Karpas-422 (cell line): ENCODE measurements at regions not wholly inside any gene's neighbourhood (a gene's known extent, or its start where the extent isn't known, plus 50 kb on each side); places are given as distances from the start of the nearest gene placed in this dataset.

Experiments
- DNase-seq: peaks from one replicate; pipeline ENCODE4 v3.0.0-alpha.2; 2015
- H2AFZ ChIP-seq: fragments of 200-600 bp; sonication (generic); 2 replicates; pipeline ENCODE4 v1.6.1; 2014; ENCODE audit warnings: antibody characterized with exemption, low read length, mixed read lengths
- H3K27ac ChIP-seq: fragments of 200-600 bp; sonication (generic); 2 replicates; pipeline ENCODE4 v1.5.1; 2014; ENCODE audit warnings: mild to moderate bottlenecking, low read length, moderate library complexity
- H3K27me3 ChIP-seq: fragments of 200-600 bp; sonication (generic); 2 replicates; pipeline ENCODE4 v1.6.1; 2014; ENCODE audit warnings: low read length, mixed read lengths
- H3K36me3 ChIP-seq: fragments of 200-600 bp; sonication (generic); 2 replicates; pipeline ENCODE4 v1.6.1; 2014; ENCODE audit warnings: low read length, mixed read lengths; ENCODE audit not compliant: insufficient read depth
- H3K4me1 ChIP-seq: fragments of 200-600 bp; sonication (generic); 2 replicates; pipeline ENCODE4 v1.6.1; 2014; ENCODE audit warnings: mild to moderate bottlenecking, low read length, mixed read lengths
- H3K4me2 ChIP-seq: fragments of 200-600 bp; sonication (generic); 2 replicates; pipeline ENCODE4 v1.6.1; 2014; ENCODE audit warnings: low read length, low read depth, mild to moderate bottlenecking; ENCODE audit not compliant: poor library complexity, severe bottlenecking
- H3K4me3 ChIP-seq: fragments of 200-600 bp; sonication (generic); 2 replicates; pipeline ENCODE4 v1.5.1; 2014; ENCODE audit warnings: mild to moderate bottlenecking, antibody characterized with exemption, low read length, mixed read lengths
- H3K79me2 ChIP-seq: fragments of 200-600 bp; sonication (generic); 2 replicates; pipeline ENCODE4 v1.6.1; 2014; ENCODE audit warnings: mild to moderate bottlenecking, low read length, mixed read lengths
- H3K9ac ChIP-seq: fragments of 200-600 bp; sonication (generic); 2 replicates; pipeline ENCODE4 v1.6.0; 2014; ENCODE audit warnings: low read length
- H3K9me2 ChIP-seq: fragments of 200-600 bp; sonication (generic), shearing (Covaris generic); replicated peaks from 2 replicates; pipeline ENCODE4 v1.6.0; 2014; ENCODE audit warnings: mild to moderate bottlenecking, low read length, moderate library complexity; ENCODE audit not compliant: insufficient read depth
- H3K9me3 ChIP-seq: fragments of 300-700, 200-600 bp; sonication (generic); 2 replicates; pipeline ENCODE4 v1.6.1; 2014; ENCODE audit warnings: low read length, mixed read lengths
- H4K20me1 ChIP-seq: fragments of 200-600 bp; sonication (generic); 2 replicates; pipeline ENCODE4 v1.6.1; 2014; ENCODE audit warnings: mild to moderate bottlenecking, antibody characterized with exemption, low read length, low read depth; ENCODE audit not compliant: insufficient read depth

DNA sequence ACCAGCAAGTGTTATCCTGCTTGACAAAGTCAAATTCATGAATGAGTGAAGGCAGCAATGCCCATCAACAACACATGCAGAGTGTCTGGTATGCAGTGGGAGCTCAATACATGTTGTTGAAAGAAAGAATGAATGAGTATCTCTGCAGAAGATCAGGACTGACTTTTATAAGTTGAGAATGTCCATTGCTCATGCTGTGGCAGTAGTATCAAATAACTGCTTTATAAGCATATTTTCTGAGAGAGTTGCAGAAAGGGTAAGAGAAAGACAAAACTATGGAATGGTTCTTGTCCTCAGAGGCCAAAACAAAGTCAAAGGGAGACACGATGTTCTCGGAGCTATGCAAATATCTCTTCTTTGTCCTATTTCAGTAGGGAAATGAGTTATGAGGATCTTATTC, 288.7 kb downstream of the LMX1A start:
- no peak overlapping the region for H3K9ac ChIP-seq
- H3K9me2 ChIP-seq = no peaks in the 10 kb centered on the region
- no peaks in the 10 kb centered on the region for H3K27me3 ChIP-seq
- no peak for DNase-seq
- H3K4me1 ChIP-seq = no peaks in the 10 kb centered on the region
- H3K79me2 ChIP-seq = no peaks in the 10 kb centered on the region
- no peak overlapping the region for H3K4me2 ChIP-seq
- no peaks in the 10 kb centered on the region for H3K9me3 ChIP-seq
- H3K36me3 ChIP-seq = no peaks in the 10 kb centered on the region
- H4K20me1 ChIP-seq = no peaks in the 10 kb centered on the region
- H2AFZ ChIP-seq = no peak overlapping the region
- H3K27ac ChIP-seq = no peak overlapping the region
- no peak overlapping the region for H3K4me3 ChIP-seq

- H3K79me2 ChIP-seq = no peaks in the 10 kb centered on the region
- no peaks in the 10 kb centered on the region for H3K36me3 ChIP-seq
- H3K4me1 ChIP-seq = no peaks in the 10 kb centered on the region
- H2AFZ ChIP-seq = no peak overlapping the region
- DNase-seq = no peak
- no peaks in the 10 kb centered on the region for H3K9me2 ChIP-seq
- no peak overlapping the region for H3K27ac ChIP-seq
- H3K9me3 ChIP-seq = no peaks in the 10 kb centered on the region
- no peak overlapping the region for H3K9ac ChIP-seq
- H3K4me2 ChIP-seq = no peak overlapping the region
- H3K27me3 ChIP-seq = no peaks in the 10 kb centered on the region
- no peak overlapping the region for H3K4me3 ChIP-seq
- H4K20me1 ChIP-seq = no peaks in the 10 kb centered on the region
Observed at GRCh38 chr1:165063181-165063965, 293.1 kb downstream of the LMX1A start.

GRCh38 chr1:165062346-165062745, 294.2 kb downstream of the LMX1A start:
- Histone ChIP-seq H3K27ac (no peak overlapping the region), H3K36me3 (no peaks in the 10 kb centered on the region), H3K79me2 (no peaks in the 10 kb centered on the region), H4K20me1 (no peaks in the 10 kb centered on the region), H3K9me3 (no peaks in the 10 kb centered on the region), H3K4me2 (no peak overlapping the region), H3K4me3 (no peak overlapping the region), H2AFZ (no peak overlapping the region), H3K9ac (no peak overlapping the region), H3K27me3 (no peaks in the 10 kb centered on the region), H3K9me2 (no peaks in the 10 kb centered on the region), H3K4me1 (no peaks in the 10 kb centered on the region)
- DNase-seq = no peak

DNA sequence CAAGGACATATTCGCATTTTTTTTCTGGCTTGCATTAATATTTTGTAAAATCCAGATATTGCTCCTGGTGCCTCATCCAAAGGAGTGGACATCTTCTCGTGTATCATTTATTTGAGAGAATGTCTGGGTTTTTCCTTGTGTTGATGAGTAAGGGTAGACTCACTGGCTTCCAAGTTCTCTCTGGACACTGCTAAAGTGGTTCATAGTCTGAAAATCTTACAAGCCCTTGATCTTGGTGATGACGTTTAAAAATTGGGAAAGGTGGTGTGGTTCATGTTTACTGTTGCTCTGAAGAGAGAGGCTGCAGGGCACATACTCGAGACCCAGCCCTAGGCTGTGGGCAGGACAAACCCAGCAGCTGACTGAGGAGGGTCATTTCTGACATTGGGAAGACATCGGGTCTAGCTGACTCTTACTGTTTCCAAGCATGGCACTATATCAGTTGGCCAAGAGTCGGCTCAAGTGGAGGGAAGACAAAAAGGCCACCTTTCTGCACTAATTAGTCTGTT, 296.2 kb downstream of the LMX1A start:
- Histone ChIP-seq H3K4me2 (no peak overlapping the region), H3K27me3 (no peaks in the 10 kb centered on the region), H3K27ac (no peak overlapping the region), H2AFZ (no peak overlapping the region), H3K36me3 (no peaks in the 10 kb centered on the region), H3K4me3 (no peak overlapping the region), H3K9me2 (no peaks in the 10 kb centered on the region), H4K20me1 (no peaks in the 10 kb centered on the region), H3K79me2 (no peaks in the 10 kb centered on the region), H3K9me3 (no peaks in the 10 kb centered on the region), H3K4me1 (no peaks in the 10 kb centered on the region), H3K9ac (no peak overlapping the region)
- DNase-seq = no peak

GRCh38 chr1:165057956-165058355, 298.6 kb downstream of the LMX1A start:
- Histone ChIP-seq H3K4me1 (no peaks in the 10 kb centered on the region), H4K20me1 (no peaks in the 10 kb centered on the region), H2AFZ (no peak overlapping the region), H3K27ac (no peak overlapping the region), H3K4me3 (no peak overlapping the region), H3K9me2 (no peaks in the 10 kb centered on the region), H3K27me3 (no peaks in the 10 kb centered on the region), H3K4me2 (no peak overlapping the region), H3K79me2 (no peaks in the 10 kb centered on the region), H3K9ac (no peak overlapping the region), H3K36me3 (no peaks in the 10 kb centered on the region), H3K9me3 (no peaks in the 10 kb centered on the region)
- DNase-seq = no peak

DNA sequence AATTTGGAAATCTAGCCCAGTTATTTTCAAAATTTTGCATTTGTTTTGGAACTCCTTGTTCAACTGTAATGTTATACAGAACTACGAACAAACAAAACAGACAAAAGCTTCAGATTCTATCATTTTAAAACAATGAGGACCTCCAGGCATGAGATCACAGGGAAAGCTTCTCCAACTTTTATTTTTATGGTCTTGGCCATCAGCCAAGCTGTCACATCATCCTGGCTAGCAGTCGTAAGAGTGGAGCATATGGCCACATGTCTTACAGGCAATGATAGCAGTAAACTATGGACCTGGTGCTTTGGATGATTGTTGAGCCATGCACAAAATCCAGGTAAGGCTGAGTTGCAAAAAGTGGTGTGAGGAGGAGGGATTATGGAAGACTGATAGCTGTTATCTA, 299.6 kb downstream of the LMX1A start:
- H3K9me2 ChIP-seq = no peaks in the 10 kb centered on the region
- H3K79me2 ChIP-seq = no peaks in the 10 kb centered on the region
- DNase-seq = no peak
- no peak overlapping the region for H2AFZ ChIP-seq
- no peaks in the 10 kb centered on the region for H3K27me3 ChIP-seq
- no peak overlapping the region for H3K4me3 ChIP-seq
- H4K20me1 ChIP-seq = no peaks in the 10 kb centered on the region
- no peak overlapping the region for H3K27ac ChIP-seq
- H3K4me2 ChIP-seq = no peak overlapping the region
- no peaks in the 10 kb centered on the region for H3K36me3 ChIP-seq
- no peak overlapping the region for H3K9ac ChIP-seq
- no peaks in the 10 kb centered on the region for H3K9me3 ChIP-seq
- no peaks in the 10 kb centered on the region for H3K4me1 ChIP-seq

DNA sequence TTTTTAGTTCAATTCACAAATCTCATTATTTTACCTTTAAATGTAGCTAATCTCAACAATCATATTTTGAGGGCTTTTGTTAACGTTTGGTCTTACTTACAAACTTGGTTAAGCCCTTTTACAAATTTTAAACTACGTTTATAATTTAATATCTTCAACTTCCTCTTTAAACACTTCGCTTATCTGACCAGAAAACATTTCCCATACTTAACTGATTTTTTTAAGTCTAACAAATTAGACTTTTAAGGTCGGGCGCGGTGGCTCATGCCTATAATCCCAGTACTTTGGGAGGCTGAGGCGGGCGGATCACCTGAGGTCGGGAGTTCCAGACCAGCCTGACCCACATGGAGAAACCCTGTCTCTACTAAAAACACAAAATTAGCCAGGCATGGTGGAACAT, 300.9 kb downstream of the LMX1A start:
- Histone ChIP-seq H3K4me3 (no peak overlapping the region), H3K27me3 (no peaks in the 10 kb centered on the region)
- no peak for DNase-seq

GRCh38 chr1:165054627-165055026, 301.9 kb downstream of the LMX1A start:
- Histone ChIP-seq H3K9ac (no peak overlapping the region), H4K20me1 (no peaks in the 10 kb centered on the region), H3K9me3 (no peaks in the 10 kb centered on the region), H3K4me3 (no peak overlapping the region), H3K9me2 (no peaks in the 10 kb centered on the region), H3K27ac (no peak overlapping the region), H3K27me3 (no peaks in the 10 kb centered on the region), H3K79me2 (no peaks in the 10 kb centered on the region), H3K36me3 (no peaks in the 10 kb centered on the region), H3K4me2 (no peak overlapping the region), H3K4me1 (no peaks in the 10 kb centered on the region), H2AFZ (no peak overlapping the region)
- no peak for DNase-seq

More for the DNA sequence above, 300.9 kb downstream of the LMX1A start:
- H3K9me3 ChIP-seq = no peaks in the 10 kb centered on the region
- no peaks in the 10 kb centered on the region for H3K79me2 ChIP-seq
- no peaks in the 10 kb centered on the region for H3K36me3 ChIP-seq
- H3K9me2 ChIP-seq = no peaks in the 10 kb centered on the region
- no peaks in the 10 kb centered on the region for H4K20me1 ChIP-seq
- no peak overlapping the region for H3K4me2 ChIP-seq
- H2AFZ ChIP-seq = no peak overlapping the region
- no peak overlapping the region for H3K9ac ChIP-seq
- no peak overlapping the region for H3K27ac ChIP-seq
- no peaks in the 10 kb centered on the region for H3K4me1 ChIP-seq
